Body of pancreas (tissue), 4 donors: ENCODE measurements at regions not wholly inside any gene's neighbourhood (a gene's known extent, or its start where the extent isn't known, plus 50 kb on each side); places are given as distances from the start of the nearest gene placed in this dataset.

Experiments used
- POLR2A ChIP-seq, 3 donors: fragments of 450-650 bp; IDR thresholded peaks; one replicate each; pipeline ENCODE4 v1.6.1; 2016; ENCODE audit warnings: antibody characterized with exemption in 3 of 3, mild to moderate bottlenecking in 2 of 3
- TF ChIP-seq, protein P1 (sequence below), 7 experiments: fragments of 450-650 bp in 4 of 7; fragments of 200-600 bp in 3 of 7; sonication (generic) in 3 of 7; IDR thresholded peaks; one replicate each; pipeline ENCODE4 v1.5.1; 2016 to 2019; ENCODE audit warnings: antibody characterized with exemption in 7 of 7

DNA sequence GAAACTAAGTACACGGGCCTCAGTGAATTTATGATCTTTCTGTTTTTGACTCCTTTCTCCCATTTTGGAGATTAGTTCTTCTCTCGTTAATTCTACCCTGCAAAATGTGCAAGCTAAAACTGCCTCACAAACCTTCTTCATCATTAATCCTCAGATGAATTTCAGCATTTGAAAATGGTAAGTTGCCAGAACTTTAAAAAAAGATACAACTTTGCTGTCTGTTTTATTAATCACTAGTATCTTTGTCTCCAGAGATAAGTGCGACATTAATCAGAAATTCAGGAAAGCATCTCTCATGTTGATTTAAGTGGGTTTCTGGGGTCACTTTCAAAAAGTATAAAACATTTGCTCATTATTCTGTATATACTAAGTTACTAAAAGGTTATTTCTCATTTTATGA is 227.0 kb upstream of the RXFP2 start:
- TF ChIP-seq, protein P1, sequence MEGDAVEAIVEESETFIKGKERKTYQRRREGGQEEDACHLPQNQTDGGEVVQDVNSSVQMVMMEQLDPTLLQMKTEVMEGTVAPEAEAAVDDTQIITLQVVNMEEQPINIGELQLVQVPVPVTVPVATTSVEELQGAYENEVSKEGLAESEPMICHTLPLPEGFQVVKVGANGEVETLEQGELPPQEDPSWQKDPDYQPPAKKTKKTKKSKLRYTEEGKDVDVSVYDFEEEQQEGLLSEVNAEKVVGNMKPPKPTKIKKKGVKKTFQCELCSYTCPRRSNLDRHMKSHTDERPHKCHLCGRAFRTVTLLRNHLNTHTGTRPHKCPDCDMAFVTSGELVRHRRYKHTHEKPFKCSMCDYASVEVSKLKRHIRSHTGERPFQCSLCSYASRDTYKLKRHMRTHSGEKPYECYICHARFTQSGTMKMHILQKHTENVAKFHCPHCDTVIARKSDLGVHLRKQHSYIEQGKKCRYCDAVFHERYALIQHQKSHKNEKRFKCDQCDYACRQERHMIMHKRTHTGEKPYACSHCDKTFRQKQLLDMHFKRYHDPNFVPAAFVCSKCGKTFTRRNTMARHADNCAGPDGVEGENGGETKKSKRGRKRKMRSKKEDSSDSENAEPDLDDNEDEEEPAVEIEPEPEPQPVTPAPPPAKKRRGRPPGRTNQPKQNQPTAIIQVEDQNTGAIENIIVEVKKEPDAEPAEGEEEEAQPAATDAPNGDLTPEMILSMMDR (IDR thresholded peaks at IDR 0.05): no peak
- no peak for TF ChIP-seq POLR2A (IDR thresholded peaks at IDR 0.05)
